HepG2 (cell line): ENCODE measurements at regions not wholly inside any gene's neighbourhood (a gene's known extent, or its start where the extent isn't known, plus 50 kb on each side); places are given as distances from the start of the nearest gene placed in this dataset.

ENCODE experiments used
- BRCA1 ChIP-seq: sonication (generic); formaldehyde crosslinking; IDR thresholded peaks from 2 replicates; pipeline ENCODE4 v1.4.0; 2020; ENCODE audit warnings: missing genetic modification reagents
- CTCF ChIP-seq: sonication (generic); formaldehyde crosslinking; IDR thresholded peaks from 2 replicates; pipeline ENCODE4 v1.5.0; 2020; ENCODE audit warnings: mild to moderate bottlenecking, missing genetic modification reagents, moderate library complexity
- FOSL1 ChIP-seq: sonication (generic); formaldehyde crosslinking; IDR thresholded peaks from 2 replicates; pipeline ENCODE4 v1.9.0; 2021; ENCODE audit warnings: missing genetic modification reagents, borderline replicate concordance
- IRF2 ChIP-seq: IDR thresholded peaks from 2 replicates; pipeline ENCODE4 v1.6.1; 2018; ENCODE audit warnings: missing genetic modification reagents, missing compliant biosample characterization
- JUN ChIP-seq: sonication (generic); formaldehyde crosslinking; IDR thresholded peaks from 2 replicates; pipeline ENCODE4 v1.4.0; 2020; ENCODE audit warnings: mild to moderate bottlenecking, missing genetic modification reagents
- MAX ChIP-seq: IDR thresholded peaks from 2 replicates; pipeline ENCODE4 v1.6.1; 2012; ENCODE audit warnings: inconsistent platforms
- MED13 ChIP-seq: sonication (generic); formaldehyde crosslinking; IDR thresholded peaks from 2 replicates; pipeline ENCODE4 v1.5.0; 2020; ENCODE audit warnings: missing genetic modification reagents
- PBX2 ChIP-seq: IDR thresholded peaks from 2 replicates; pipeline ENCODE4 v1.6.1; 2016; ENCODE audit warnings: control low read depth
- POLR2A ChIP-seq, 2 experiments: IDR thresholded peaks; 2 replicates each; pipeline ENCODE4 v1.6.1; 2011; ENCODE audit warnings: low read depth in 2 of 2, low read length in 2 of 2, mild to moderate bottlenecking in 1 of 2, moderate library complexity in 1 of 2; ENCODE audit not compliant: insufficient read depth in 1 of 2
- TBX2 ChIP-seq: sonication (generic); formaldehyde crosslinking; IDR thresholded peaks from 2 replicates; pipeline ENCODE4 v1.5.0; 2020; ENCODE audit warnings: missing genetic modification reagents, mild to moderate bottlenecking, borderline replicate concordance
- TP53 ChIP-seq: sonication (generic); formaldehyde crosslinking; conservative IDR thresholded peaks from 2 replicates; pipeline ENCODE4 v1.4.0; 2020; ENCODE audit warnings: missing genetic modification reagents
- ZNF121 ChIP-seq: sonication (generic); formaldehyde crosslinking; IDR thresholded peaks from 2 replicates; pipeline ENCODE4 v1.5.0; 2020; ENCODE audit warnings: mild to moderate bottlenecking, missing genetic modification reagents
- ZNF329 ChIP-seq: sonication (generic); formaldehyde crosslinking; IDR thresholded peaks from 2 replicates; pipeline ENCODE4 v1.9.0; 2021; ENCODE audit warnings: low read depth, mild to moderate bottlenecking, missing genetic modification reagents

GRCh38 chr12:92558806-92559205 lies 144.0 kb upstream of the PLEKHG7 start:
- TF ChIP-seq JUN (CRISPR knock-in tag) (no peak), PBX2 (CRISPR knock-in tag) (no peak), TP53 (CRISPR knock-in tag) (no peak), BRCA1 (CRISPR knock-in tag) (no peak), FOSL1 (CRISPR knock-in tag) (no peak), MAX (no peak), TBX2 (CRISPR knock-in tag) (no peak), POLR2A (IDR thresholded peaks at IDR 0.05; ENCODE audit: insufficient read depth in 1 of 2, low read depth in 2 of 2, low read length in 2 of 2) (no peak), ZNF329 (CRISPR knock-in tag) (no peak), CTCF (no peak), IRF2 (no peak), MED13 (CRISPR knock-in tag) (no peak), ZNF121 (CRISPR knock-in tag) (no peak)
